Activated CD8-positive, alpha-beta memory T cell treated with anti-CD3 and anti-CD28 coated beads for 4 hours (primary cell): ENCODE measurements at regions not wholly inside any gene's neighbourhood (a gene's known extent, or its start where the extent isn't known, plus 50 kb on each side); places are given as distances from the start of the nearest gene placed in this dataset.
"Not testable (repeated sequence)": the region's sequence is repeated elsewhere in the genome, so short reads cannot be mapped to it uniquely, and the experiment has no call there.

Experiments
- DNase-seq, 2 donors: peaks; one replicate each; pipeline ENCODE4 v3.0.0-alpha.2; 2020; ENCODE audit warnings: low read depth in 2 of 2

- no peak for DNase-seq
Measured at GRCh38 chr6:56745971-56746370, 103.3 kb upstream of the DST start.

- DNase-seq: no peak
Measured at GRCh38 chr6:56745081-56745480, 102.4 kb upstream of the DST start.

GRCh38 chr6:56744528-56744927, 101.8 kb upstream of the DST start:
- DNase-seq: no peak

DNA sequence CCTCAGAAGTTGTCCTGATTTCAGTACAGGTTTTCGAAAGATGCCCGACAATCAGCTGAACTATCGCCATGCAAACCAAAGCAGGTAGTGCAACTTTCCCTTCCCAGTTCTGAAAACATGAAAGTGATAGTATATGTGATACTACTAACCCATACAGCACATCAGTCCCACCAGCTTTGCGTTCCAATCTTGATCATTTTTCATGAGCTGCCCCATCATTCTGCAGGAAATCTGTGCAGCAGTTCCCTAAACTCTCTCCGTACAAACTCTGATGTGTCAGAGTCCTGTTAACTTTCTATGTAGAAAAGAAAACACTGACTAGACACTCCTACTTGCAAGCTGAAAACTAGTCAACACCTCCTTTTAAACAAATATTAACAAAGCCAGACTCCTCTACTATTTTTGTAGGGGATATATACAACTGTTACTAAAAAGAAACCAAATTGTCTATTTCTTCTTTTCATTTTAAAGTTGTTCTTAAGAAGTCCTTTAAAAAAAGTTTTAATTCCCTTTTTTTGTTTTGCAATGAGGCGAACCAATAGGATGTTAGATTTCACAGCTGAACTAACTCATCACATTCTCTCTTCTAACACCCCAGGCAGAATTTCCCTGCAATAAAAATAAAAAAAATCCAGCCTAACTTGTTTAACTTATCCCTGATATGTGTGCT, 99.6 kb upstream of the DST start:
- no peak for DNase-seq

- no peak for DNase-seq
Measured at GRCh38 chr6:56741472-56741871, 98.8 kb upstream of the DST start.

GRCh38 chr6:56739836-56740815, 97.4 kb upstream of the DST start:
- DNase-seq: no peak

DNA sequence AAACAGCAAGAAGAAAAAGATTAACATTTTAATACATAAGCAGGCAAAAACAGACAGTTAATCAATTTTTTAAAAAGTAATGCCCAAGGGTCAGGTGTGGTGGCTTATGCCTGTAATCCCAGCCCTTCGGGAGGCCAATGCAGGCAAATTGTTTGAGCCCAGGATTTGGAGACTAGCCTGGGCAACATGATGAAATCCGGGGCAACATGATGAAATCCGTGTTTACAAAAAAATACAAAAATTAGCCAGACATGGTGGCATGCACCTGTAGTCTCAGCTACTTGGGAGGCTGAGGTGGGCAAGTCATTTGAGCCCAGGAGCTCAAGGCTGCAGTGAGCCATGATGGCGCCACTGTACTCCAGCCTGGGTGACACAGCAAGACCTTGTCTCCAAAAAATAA, 94.1 kb upstream of the DST start:
- DNase-seq: no peak

DNA sequence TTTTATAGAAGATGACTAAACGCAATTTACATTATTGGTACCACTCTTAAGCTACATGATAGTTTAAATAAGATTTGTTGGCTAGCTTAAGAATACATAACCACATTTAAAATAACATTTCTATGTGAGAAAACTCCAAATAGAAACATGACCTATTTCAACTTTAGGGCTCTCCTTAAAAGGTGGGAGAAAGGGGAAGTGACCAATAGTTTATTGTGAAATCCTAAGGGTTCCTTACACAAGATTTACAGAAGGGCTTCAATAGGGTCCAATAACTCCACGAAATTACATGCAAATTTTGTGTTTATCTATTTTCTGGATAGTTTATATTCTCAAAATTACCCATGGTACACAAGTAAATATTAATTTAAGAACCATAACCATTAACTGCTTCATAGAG, 91.6 kb upstream of the DST start:
- no peak for DNase-seq

- no peak for DNase-seq
Measured at GRCh38 chr6:56733211-56733697, 90.6 kb upstream of the DST start.

DNA sequence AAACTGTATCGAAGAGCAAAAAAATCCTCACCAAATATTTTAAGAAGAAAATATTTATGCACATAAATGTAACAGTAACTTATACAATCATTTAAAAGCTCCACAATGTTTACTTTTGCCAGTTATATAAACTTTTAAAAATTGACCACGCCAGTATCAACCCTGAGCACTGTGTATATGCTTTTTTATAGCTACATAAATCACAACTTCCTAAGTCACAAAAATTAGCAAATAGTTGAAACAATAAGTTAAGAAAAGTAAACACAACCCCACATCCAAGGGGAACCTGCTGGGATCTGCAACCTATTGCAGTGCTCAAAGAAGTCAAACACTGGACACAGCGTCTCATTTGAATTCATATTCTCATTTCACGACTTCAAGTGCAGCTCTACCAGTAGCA, 89.8 kb upstream of the DST start:
- DNase-seq: no peak

GRCh38 chr6:56730663-56731529, 88.2 kb upstream of the DST start:
- no peak for DNase-seq

DNA sequence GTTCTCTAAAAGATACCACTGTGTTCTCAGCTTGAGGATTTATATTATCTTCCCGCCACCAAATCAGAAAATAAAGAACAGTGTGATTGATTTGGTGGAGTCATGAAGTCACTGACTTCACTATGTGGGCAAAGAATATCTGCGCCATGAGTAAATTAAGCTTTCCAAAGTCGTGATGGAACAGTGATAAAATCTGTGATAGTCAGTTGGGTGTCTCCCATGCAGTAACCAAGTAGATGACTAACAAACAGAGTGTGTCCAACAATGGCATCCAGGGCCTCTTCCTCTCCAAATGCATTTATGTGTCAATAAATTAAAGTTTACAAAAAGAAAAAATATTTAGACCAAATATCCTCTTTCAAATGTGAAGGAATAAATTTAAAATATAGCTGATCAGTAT, 87.0 kb upstream of the DST start:
- DNase-seq: no peak

- not testable (repeated sequence) for DNase-seq
Measured at GRCh38 chr6:56729166-56729565, 86.5 kb upstream of the DST start.

- DNase-seq: no peak
Measured at GRCh38 chr6:56727097-56727850, 84.6 kb upstream of the DST start.

- no peak for DNase-seq
Measured at GRCh38 chr6:56725254-56725653, 82.6 kb upstream of the DST start.

GRCh38 chr6:56724455-56724854, 81.8 kb upstream of the DST start:
- no peak for DNase-seq

DNA sequence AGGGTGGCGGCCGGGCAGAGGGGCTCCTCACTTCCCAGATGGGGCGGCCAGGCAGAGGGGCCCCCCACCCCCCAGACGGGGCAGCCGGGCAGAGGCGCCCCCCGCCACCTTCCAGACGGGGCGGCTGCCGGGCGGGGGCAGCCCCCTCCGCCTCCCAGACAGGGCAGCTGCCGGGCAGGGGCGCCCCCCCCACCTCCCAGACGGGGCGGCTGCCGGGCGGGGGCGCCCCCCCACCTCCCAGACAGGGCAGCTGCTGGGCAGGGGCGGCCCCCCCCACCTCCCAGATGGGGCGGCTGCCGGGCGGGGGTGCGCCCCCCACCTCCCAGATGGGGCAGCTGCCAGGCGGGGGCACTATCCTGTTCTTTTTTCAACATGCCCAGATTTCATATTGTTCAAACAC, 78.2 kb upstream of the DST start:
- DNase-seq: no peak

- DNase-seq: not testable (repeated sequence)
Measured at GRCh38 chr6:56720202-56720601, 77.5 kb upstream of the DST start.

- not testable (repeated sequence) for DNase-seq
Measured at GRCh38 chr6:56719315-56720058, 76.8 kb upstream of the DST start.

- no peak for DNase-seq
Measured at GRCh38 chr6:56718236-56718635, 75.5 kb upstream of the DST start.

DNA sequence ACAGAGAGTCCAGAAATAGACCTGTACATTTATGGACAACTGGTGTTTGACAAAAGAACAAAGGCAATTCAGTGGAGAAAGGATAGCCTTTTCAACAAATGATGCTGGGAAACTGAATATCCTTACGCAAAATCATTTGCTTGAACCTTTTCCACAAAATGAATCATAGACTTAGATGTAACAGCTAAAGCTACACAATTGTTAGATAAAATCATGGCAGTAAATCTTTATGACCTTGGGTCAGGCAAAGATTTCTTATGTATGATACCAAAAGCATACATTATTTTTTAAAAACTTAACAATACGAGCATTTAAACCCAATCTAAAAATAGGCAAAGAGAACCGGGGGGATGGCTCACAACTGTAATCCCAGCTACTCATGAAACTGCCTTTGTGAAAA, 73.5 kb upstream of the DST start:
- no peak for DNase-seq
